Inflammatory macrophage treated with lipopolysaccharide for 1 hour (primary cell): ENCODE measurements at regions not wholly inside any gene's neighbourhood (a gene's known extent, or its start where the extent isn't known, plus 50 kb on each side); places are given as distances from the start of the nearest gene placed in this dataset.

Source experiments
- DNase-seq, 2 donors: peaks; one replicate each; pipeline ENCODE4 v3.0.0-alpha.2; 2020 to 2022

GRCh38 chr2:239475161-239476028 lies 74.6 kb upstream of the HDAC4 start:
- DNase-seq: no peak

DNA sequence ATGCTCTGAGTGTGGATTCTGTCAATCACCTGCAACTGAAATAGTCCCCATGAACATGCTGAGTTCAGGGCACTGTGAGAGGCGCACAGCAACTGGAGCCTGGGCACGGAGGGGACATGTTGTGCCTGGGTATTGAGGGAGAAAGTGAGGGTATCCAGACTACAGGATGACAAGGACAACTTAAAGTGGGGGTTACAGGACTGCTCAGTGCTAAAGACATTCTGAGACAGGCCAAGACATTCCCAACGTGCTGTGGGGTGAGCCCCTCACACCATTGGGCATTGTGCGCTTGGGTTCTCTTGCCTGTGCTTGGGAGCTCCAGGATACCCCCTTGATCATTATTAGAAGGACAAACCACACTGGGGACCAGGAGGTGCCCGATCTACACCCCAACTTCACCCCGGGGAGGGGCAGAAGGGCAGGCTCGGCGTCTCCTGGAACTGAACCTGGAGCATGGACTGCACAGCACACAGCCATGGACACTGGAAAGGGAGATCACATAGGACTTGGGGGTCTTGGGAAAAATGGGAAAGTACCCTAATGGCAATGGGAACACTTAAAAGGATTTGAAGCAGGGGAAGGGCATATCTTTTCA lies 72.5 kb upstream of the HDAC4 start:
- no peak for DNase-seq

DNA sequence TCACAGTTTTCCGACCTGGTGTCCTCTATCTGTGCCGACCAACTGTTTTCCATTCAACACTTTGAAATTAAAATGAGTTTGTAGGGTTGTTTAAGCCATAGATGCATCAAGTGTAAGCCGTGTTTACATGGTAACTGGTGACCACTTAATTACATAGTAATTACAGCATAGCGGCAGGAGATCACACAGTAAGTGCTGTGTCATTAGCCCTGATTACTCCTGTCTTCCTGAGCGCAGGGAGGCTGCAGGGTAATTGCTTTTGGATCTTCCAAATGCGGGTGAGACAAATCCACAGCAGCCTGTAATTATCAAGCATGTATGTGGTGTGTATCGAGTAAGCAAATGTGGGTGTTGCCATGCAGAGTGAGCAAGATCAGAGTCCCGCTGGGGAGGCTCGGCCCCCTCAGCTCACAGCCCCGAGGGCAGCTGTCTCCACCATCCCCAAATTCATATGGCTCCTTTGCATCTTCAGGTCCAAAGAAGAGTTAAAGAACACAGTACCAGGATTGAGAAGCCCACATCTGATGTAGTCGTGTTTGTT lies 71.5 kb upstream of the HDAC4 start:
- DNase-seq: no peak

GRCh38 chr2:239471011-239471792 lies 70.4 kb upstream of the HDAC4 start:
- no peak for DNase-seq

DNA sequence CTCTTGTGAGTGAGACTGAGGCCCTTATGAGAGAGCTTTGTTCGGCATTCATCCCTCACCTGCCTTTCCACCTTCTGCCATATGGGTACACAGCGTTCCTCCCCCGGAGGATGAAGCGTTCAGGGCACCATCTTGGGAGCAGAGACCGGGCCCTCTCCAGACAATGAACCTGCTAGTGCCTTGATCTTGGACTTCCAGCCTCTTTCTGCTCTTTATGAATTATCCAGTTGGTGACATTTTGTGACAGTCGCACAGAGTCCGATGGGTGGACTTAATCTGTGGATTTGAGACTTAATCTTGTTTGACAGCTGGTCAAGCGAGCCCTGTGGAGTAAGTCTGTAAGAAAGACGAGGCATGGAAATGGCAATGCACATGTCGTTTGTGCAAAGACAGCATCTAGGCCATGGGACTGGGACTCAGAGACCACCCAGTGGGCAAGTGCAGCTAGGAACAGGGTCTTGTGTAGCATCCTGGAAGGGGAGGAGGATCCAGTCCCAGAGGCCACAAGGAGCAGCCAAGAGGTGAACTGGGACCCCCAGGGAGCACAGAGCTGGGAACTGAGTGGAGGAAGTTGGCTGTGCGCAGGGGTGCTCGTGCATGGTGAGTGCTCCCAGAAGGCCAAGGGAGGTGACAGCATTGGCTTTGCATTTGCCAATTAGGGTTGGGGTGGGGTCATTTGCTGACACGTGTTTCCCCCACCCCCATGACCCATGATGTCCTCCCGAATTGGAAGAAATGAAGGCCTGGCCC lies 69.5 kb upstream of the HDAC4 start:
- DNase-seq: no peak

GRCh38 chr2:239469106-239469960 lies 68.5 kb upstream of the HDAC4 start:
- DNase-seq: no peak

GRCh38 chr2:239468491-239469105 lies 67.8 kb upstream of the HDAC4 start:
- no peak for DNase-seq

- DNase-seq: no peak
Measured at GRCh38 chr2:239467956-239468490, 67.2 kb upstream of the HDAC4 start.

GRCh38 chr2:239467281-239467955 lies 66.6 kb upstream of the HDAC4 start:
- DNase-seq: no peak

GRCh38 chr2:239466755-239467271 lies 66.0 kb upstream of the HDAC4 start:
- no peak for DNase-seq

- DNase-seq: peak in 1 of 2 donors; percentile 1
Measured at GRCh38 chr2:239466061-239466754, 65.4 kb upstream of the HDAC4 start.

GRCh38 chr2:239465017-239466001 lies 64.5 kb upstream of the HDAC4 start:
- peak; percentile 97 to 99 for DNase-seq

GRCh38 chr2:239464166-239465016 lies 63.6 kb upstream of the HDAC4 start:
- peak in 1 of 2 donors; percentile 2 for DNase-seq

DNA sequence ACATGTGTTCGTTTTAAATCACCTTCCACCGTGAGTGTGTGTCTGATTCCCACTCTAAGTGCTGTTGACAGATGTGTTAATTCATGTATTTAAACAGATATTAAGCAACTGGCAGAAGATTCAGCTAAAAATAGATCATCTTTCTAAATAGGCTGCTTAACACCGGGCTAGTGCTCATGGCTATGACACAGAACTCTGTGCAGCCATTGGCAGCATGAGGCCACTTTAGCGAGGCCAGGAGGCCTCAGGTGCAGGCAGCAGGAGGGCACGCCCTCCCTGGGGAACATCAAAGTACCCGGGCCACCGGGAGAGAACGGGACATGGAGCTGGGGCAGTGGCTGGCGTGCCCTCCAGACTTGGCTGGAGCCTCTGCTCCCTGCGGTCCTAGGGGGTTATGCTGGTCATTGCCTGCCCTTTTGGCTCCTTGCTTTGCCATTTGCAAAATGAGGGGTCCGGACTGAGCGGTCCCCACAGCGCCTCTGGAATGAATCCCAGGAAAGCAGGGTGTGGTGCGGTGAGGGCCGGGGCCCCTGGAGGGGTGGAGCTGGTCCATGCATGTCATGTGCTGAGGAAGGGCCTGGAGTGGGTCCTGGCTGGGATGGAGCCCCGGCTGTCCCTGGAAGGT lies 62.8 kb upstream of the HDAC4 start:
- peak in 1 of 2 donors; percentile 21 for DNase-seq

GRCh38 chr2:239462671-239463506 lies 62.1 kb upstream of the HDAC4 start:
- DNase-seq: no peak

GRCh38 chr2:239462191-239462515 lies 61.3 kb upstream of the HDAC4 start:
- no peak for DNase-seq
